Natural killer cell treated with Interleukin-12 subunit alpha and Interleukin-12 subunit beta and Interleukin-15 and Interleukin-18, amount 100 ng/mL, for 72 hours (primary cell): ENCODE measurements at regions not wholly inside any gene's neighbourhood (a gene's known extent, or its start where the extent isn't known, plus 50 kb on each side); places are given as distances from the start of the nearest gene placed in this dataset.
"Not testable (repeated sequence)": the region's sequence is repeated elsewhere in the genome, so short reads cannot be mapped to it uniquely, and the experiment has no call there.

Experiments
- ATAC-seq, 2 donors: fragments of 150-1000 bp; cut with Tn5 transposase in 1 of 2; sonication (Bioruptor Pico), chemical (Tn5 transposase) in 1 of 2; 2 replicates each; pipeline ENCODE4 v1.10.0; 2021
- DNase-seq: peaks from one replicate; pipeline ENCODE4 v3.0.0; 2022; ENCODE audit warnings: low spot score
- H3K27ac Mint-ChIP-seq, 2 donors: 1 replicate in 1 of 2; 2 replicates in 1 of 2; pipeline ENCODE4 v1.8.0; 2022; ENCODE audit warnings: mixed read lengths in 2 of 2, mild to moderate bottlenecking in 1 of 2, moderate library complexity in 1 of 2
- H3K27me3 Mint-ChIP-seq, 2 donors: 1 replicate in 1 of 2; 2 replicates in 1 of 2; pipeline ENCODE4 v1.8.0; 2022; ENCODE audit warnings: mixed read lengths in 2 of 2
- H3K36me3 Mint-ChIP-seq: one replicate; pipeline ENCODE4 v1.8.0; 2022; ENCODE audit warnings: mixed read lengths
- H3K4me1 Mint-ChIP-seq, 2 donors: 1 replicate in 1 of 2; 2 replicates in 1 of 2; pipeline ENCODE4 v1.8.0; 2022; ENCODE audit warnings: low read depth in 2 of 2, mixed read lengths in 2 of 2, mild to moderate bottlenecking in 1 of 2
- H3K4me3 Mint-ChIP-seq: one replicate; pipeline ENCODE4 v1.8.0; 2022; ENCODE audit warnings: mixed read lengths
- H3K9me3 Mint-ChIP-seq: 2 replicates; pipeline ENCODE4 v1.8.0; 2022; ENCODE audit warnings: mixed read lengths

DNA sequence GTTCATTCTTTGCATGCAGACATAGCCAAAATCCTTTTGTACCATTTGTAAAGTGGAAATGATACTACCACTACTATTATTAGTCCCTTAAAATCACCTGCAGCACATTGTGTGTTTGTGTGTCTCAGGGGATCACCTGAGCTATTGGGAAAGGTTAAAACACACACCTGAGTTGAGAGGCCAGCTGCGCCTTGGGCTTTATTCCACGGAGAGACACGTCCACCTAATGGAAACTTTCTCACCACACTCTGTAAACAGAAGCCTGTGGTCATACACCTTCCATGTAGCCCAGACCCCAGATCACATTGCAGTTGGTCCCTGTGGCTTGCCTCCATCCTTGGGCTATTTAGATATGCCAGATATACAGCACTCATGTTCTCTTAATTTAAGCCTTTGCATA lies 81.8 kb upstream of the SH3BP4 start:
- Mint-ChIP-seq H3K27me3 (peaks cover 15 to 24% of the 10 kb centered on the region in 2 donors), H3K9me3 (no peaks in the 10 kb centered on the region), H3K27ac (no peak overlapping the region), H3K4me1 (no peaks in the 10 kb centered on the region), H3K4me3 (no peak overlapping the region), H3K36me3 (no peaks in the 10 kb centered on the region)
- no peak for DNase-seq
- ATAC-seq, result no peak

DNA sequence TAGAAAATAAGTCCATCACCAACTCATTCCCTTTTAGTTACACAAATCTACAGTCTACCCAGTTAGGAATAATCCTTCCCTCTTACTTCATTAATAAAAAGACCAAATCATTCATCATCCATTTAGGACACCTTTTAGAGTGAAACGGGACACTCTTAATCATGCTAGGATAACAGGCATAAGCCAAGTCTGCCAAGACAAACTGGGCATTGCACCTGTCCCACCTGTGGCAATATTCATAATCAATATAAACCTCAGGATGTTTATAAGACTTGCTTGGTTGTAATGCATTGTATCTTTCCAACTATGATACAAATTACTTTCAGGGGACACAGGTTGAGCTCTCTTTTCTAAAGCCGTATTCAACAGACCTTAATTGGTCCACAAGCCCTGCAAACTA lies 82.7 kb upstream of the SH3BP4 start:
- H3K4me1 Mint-ChIP-seq, result no peaks in the 10 kb centered on the region
- DNase-seq, result no peak
- no peak for ATAC-seq
- H3K27ac Mint-ChIP-seq, result no peak overlapping the region
- no peaks in the 10 kb centered on the region for H3K36me3 Mint-ChIP-seq
- peaks cover 15 to 24% of the 10 kb centered on the region in 2 donors for H3K27me3 Mint-ChIP-seq
- H3K4me3 Mint-ChIP-seq, result no peak overlapping the region
- H3K9me3 Mint-ChIP-seq, result no peaks in the 10 kb centered on the region

DNA sequence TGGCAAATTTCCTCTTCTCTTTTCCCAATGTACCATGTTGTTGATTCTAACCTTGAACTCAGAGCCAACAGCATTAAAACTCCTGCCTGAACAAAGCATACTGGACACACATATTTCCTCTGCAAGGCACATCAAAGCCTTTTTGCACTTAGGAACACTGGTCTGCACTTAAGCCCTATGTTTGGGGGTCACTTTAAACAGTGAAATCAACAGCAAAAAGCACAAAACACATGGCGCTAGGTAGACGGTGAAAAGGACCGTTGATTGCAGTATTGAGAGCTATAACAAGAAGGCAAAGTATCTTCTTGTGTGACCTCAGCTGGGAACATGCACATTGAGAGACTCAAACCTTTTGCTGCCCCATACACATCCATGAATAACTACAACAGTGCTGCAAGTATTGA lies 83.9 kb upstream of the SH3BP4 start:
- Mint-ChIP-seq H3K4me3 (no peak overlapping the region), H3K9me3 (no peaks in the 10 kb centered on the region), H3K36me3 (no peaks in the 10 kb centered on the region), H3K4me1 (no peaks in the 10 kb centered on the region), H3K27ac (no peak overlapping the region), H3K27me3 (peaks cover 15 to 21% of the 10 kb centered on the region in 2 donors)
- no peak for DNase-seq
- ATAC-seq, result no peak

DNA sequence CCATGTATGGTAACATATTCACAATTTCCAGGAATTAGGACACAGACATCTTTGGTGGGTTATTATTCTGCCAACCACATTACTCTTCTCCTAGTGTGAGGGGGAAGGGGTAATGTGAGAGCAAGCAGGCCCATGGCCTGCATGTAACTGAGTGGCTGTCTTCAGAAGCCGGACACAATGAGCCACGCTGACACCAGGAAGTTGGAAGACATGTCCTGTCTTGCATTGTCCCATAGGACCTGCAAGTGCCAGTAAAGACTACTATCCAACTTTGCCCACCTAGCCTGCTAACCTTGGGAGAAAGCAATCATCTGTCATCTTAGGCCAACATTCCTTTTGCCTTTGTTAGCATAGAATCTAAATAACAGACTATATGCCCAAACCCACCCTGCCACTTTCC lies 86.2 kb upstream of the SH3BP4 start:
- H3K27me3 Mint-ChIP-seq, result peaks cover 14 to 23% of the 10 kb centered on the region in 2 donors
- no peak overlapping the region for H3K4me3 Mint-ChIP-seq
- no peak for DNase-seq
- H3K27ac Mint-ChIP-seq, result no peak overlapping the region
- no peaks in the 10 kb centered on the region for H3K9me3 Mint-ChIP-seq
- no peaks in the 10 kb centered on the region for H3K36me3 Mint-ChIP-seq
- no peaks in the 10 kb centered on the region for H3K4me1 Mint-ChIP-seq
- no peak for ATAC-seq

DNA sequence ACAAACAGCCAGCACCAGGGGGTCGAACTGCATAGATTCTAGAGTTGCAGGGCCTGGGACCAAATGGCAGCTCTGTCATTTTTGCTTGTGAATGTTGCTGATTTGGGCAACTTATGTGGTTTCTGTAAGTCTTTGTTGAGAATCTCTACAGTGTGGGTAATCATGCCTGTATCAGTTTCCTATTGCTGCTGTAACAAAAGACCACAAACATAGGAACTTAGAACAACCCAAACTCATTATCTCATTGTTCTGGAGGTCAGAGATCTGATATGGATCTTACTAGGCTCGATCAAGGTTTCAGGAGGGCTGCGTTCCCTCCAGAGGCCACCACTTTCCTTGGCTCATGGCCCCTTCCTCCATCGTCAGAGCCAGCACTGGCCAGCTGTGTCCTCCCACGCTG lies 86.8 kb upstream of the SH3BP4 start:
- Mint-ChIP-seq H3K27me3 (peaks cover 9 to 19% of the 10 kb centered on the region in 2 donors), H3K27ac (no peak overlapping the region), H3K9me3 (no peaks in the 10 kb centered on the region), H3K4me3 (no peak overlapping the region), H3K4me1 (no peaks in the 10 kb centered on the region), H3K36me3 (no peaks in the 10 kb centered on the region)
- no peak for DNase-seq
- no peak for ATAC-seq

DNA sequence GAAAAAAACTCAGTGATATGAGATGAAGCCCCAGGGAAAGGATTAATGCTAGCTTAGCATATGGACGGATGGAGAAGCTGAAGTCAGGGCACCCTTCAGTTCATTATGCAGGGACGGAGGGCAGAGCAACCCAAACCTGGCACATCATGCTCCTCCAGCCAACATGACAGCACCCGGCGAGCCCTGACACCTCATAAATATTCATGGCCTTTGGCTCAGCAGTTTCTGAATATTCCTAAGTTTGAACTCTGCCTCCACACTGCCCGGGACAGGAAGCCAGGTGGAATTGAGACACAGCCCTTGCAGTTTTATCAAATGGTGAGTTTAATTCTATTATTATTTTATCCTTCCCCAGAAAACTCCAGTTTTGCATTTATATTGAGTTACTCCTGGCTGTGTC lies 87.3 kb upstream of the SH3BP4 start:
- no peaks in the 10 kb centered on the region for H3K9me3 Mint-ChIP-seq
- H3K27me3 Mint-ChIP-seq, result peaks cover 9 to 20% of the 10 kb centered on the region in 2 donors
- no peak overlapping the region for H3K4me3 Mint-ChIP-seq
- no peak for DNase-seq
- no peaks in the 10 kb centered on the region for H3K36me3 Mint-ChIP-seq
- H3K27ac Mint-ChIP-seq, result no peak overlapping the region
- H3K4me1 Mint-ChIP-seq, result no peaks in the 10 kb centered on the region
- ATAC-seq, result no peak

DNA sequence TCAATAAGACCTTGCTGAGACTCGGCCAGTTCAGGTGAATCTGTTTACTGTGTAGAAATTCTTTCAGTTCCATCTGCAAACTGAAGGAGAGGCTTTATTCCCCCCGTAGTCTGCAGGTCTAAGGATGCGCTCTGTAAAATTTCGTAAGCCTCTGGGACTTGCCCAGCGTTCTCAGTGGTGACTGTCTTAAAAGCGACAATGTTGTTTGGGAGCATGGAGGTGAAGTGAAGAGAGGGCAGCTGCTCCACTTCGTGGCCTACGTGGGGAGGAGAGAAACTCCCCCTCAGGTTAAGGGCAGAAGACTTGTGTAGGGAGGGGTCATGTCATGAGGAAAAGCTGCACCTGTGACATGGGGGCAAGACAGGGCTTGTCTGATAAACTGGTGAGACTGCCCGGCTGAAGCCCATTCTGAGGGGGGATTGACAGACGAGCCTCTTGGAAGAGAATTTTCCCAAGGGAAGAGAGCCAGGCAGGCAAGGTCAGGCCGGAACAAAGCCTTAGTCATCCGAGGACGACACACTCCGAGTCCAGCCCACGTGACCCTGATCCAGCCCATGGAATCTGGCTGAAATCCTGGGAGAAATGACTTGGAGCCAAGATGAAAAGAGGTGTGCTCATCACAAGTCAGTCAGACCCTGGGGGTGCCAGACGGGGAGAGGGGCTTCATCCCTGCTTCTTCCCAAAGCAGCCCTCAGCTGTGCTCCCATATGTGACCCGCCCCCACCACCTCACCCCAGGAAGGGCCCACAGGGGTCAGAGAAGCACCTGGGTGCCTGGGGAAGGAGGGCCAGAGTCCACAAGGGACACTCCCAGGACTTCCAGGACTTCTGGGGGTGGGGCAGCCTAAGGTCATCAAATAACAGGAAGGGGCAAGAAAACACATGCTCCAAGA lies 88.5 kb upstream of the SH3BP4 start:
- H3K9me3 Mint-ChIP-seq, result no peaks in the 10 kb centered on the region

DNA sequence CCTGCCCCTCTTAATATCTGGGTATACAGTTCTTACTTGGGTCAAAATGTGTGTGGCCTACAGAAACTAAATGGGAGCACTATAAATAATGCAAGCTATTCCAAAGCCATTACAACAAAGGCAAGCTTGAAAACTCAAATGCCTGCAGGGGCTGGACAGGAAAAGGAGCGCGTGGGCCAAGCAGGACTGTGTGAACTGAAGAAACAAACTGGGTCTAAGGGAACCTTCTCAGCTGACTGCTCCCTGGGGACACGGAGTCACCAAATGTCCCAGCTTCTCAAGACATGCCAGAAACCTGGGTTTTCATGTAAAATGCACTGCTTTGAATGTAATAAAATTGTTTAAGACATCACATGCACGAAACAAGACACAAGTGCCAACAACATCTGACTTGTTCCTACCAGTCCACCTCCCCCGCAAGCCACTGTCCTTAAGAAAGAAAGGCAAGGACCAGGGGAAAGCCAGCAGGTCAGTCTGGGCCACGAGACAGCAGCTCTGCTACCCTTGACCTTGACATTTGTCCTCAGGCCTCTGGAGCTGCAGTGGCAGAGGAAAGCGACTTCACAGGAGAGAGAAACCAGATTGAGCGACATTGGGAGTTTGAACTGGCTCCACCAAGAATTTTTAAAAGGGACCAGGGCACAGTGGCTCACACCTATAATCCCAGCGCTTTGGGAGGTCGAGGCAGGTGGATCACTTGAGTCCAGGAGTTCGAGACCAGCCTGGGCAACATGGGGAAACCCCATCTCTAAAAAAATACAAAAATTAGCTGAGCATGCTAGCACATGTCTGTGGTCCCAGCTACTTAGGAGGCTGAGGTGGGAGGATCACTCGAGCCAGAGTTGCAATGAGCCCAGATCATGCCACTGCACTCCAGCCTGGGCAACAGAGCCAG lies 89.7 kb upstream of the SH3BP4 start:
- Mint-ChIP-seq H3K4me1 (no peaks in the 10 kb centered on the region), H3K27ac (no peak overlapping the region), H3K4me3 (no peak overlapping the region), H3K27me3 (peaks cover 2 to 15% of the 10 kb centered on the region in 2 donors), H3K36me3 (no peaks in the 10 kb centered on the region), H3K9me3 (no peaks in the 10 kb centered on the region)
- DNase-seq (no peak), ATAC-seq (no peak)

More for the DNA sequence above, 88.5 kb upstream of the SH3BP4 start:
- Mint-ChIP-seq H3K27ac (no peak overlapping the region), H3K36me3 (no peaks in the 10 kb centered on the region), H3K4me1 (no peaks in the 10 kb centered on the region), H3K4me3 (no peak overlapping the region), H3K27me3 (peaks cover 9 to 20% of the 10 kb centered on the region in 2 donors)
- DNase-seq (no peak), ATAC-seq (no peak)

DNA sequence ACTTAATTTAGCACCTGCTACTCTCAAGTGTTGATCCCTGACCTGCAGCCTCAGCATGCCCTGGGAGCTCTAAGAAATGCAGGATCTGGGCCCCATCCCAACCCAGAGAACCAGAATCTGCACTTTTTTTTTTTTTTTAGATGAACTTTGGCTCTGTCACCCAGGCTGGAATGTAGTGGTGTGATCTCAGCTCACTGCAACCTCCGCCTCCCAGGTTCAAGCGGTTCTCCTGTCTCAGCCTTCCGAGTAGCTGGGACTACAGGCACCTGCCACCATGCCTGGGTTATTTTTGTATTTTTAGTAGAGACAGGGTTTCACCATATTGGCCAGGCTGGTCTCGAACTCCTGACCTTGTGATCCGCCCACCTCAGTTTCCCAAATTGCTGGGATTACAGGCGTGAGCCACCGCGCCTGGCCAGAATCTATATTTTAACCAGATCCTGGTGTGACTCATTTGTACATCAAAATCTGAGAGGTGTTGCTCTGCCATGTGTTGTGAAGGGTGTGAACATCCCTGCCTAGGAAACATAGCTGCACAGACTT lies 92.4 kb upstream of the SH3BP4 start:
- H3K27me3 Mint-ChIP-seq, result peaks cover 3 to 15% of the 10 kb centered on the region in 2 donors
- not testable (repeated sequence) for H3K27ac Mint-ChIP-seq, DNase-seq, ATAC-seq, H3K4me1 Mint-ChIP-seq, H3K9me3 Mint-ChIP-seq, H3K36me3 Mint-ChIP-seq, H3K4me3 Mint-ChIP-seq

DNA sequence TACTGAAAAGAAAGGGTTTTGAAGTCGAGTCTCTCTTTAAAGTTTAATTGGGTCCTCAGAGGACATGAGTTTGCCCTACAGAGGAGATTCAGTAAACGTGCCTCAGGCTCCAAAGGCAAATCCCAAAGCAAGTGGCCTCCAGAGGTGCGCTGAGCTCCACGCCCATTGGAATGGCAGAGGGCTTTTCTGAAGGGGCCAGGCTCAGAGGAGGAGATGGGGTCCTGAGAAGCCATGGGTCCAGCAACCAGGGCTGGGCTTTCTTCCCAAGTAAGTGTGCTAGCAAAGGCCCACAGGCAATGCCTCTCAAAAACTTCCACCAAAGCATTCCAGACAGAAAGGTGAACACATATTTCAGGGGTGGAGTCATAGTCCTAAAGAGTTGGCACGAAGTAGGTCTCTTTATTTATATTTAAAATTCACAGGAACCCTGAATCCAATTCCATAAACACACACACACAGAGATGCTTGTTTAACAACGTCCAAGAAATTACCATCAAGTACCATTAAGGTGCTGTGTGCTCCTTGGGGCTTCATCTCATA lies 93.0 kb upstream of the SH3BP4 start:
- H3K27me3 Mint-ChIP-seq, result peaks cover 5 to 15% of the 10 kb centered on the region in 2 donors
- H3K27ac Mint-ChIP-seq, result no peak overlapping the region
- no peak overlapping the region for H3K4me3 Mint-ChIP-seq
- no peak for ATAC-seq
- H3K4me1 Mint-ChIP-seq, result no peaks in the 10 kb centered on the region
- no peaks in the 10 kb centered on the region for H3K36me3 Mint-ChIP-seq
- H3K9me3 Mint-ChIP-seq, result no peaks in the 10 kb centered on the region
- no peak for DNase-seq

DNA sequence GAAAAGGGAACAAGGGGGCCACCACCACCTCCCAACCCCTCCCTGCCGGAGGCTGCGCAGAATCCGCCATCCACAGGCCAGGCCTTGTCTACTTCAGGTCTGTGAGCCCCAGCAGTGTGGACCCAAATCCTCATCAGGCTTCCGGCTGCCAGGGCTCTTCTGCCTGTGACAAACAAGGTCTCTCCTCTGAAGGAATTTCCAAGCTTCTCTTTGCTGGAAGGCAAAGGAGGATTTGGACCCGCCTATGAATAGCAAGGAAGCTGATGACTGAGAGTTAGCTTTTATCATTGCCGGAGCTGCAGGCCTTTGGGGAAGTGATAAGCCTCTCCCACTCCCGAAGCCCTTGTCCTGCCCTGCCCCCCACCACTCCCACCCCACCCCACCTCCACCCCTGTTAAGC lies 93.7 kb upstream of the SH3BP4 start:
- no peak overlapping the region for H3K4me3 Mint-ChIP-seq
- DNase-seq (no peak), ATAC-seq (no peak)
- H3K27me3 Mint-ChIP-seq, result peaks cover 6 to 15% of the 10 kb centered on the region in 2 donors
- no peak overlapping the region for H3K27ac Mint-ChIP-seq
- no peaks in the 10 kb centered on the region for H3K4me1 Mint-ChIP-seq
- no peaks in the 10 kb centered on the region for H3K9me3 Mint-ChIP-seq
- no peaks in the 10 kb centered on the region for H3K36me3 Mint-ChIP-seq

DNA sequence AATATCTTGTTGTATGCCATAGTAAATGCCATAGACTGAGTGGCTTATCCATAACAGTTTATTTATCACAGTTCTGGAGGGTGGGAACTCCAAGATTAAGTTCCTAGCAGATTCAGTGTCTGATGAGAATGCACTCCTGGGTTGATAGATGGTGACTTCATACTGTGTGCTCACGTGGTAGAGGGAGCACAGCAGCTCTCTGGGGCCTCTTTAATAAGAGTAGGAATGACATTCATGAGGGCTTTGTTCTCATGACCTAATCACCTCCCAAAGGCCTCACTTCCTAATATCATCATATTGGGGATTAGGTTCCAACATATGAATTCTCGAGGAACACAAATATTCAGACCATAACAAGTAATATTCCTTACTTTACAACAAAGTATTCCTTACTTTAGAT lies 98.1 kb upstream of the SH3BP4 start:
- Mint-ChIP-seq H3K4me3 (no peak overlapping the region), H3K9me3 (no peaks in the 10 kb centered on the region), H3K36me3 (no peaks in the 10 kb centered on the region), H3K4me1 (no peaks in the 10 kb centered on the region), H3K27me3 (peaks cover 0 to 15% of the 10 kb centered on the region in 2 donors), H3K27ac (no peak overlapping the region)
- DNase-seq (no peak), ATAC-seq (no peak)

DNA sequence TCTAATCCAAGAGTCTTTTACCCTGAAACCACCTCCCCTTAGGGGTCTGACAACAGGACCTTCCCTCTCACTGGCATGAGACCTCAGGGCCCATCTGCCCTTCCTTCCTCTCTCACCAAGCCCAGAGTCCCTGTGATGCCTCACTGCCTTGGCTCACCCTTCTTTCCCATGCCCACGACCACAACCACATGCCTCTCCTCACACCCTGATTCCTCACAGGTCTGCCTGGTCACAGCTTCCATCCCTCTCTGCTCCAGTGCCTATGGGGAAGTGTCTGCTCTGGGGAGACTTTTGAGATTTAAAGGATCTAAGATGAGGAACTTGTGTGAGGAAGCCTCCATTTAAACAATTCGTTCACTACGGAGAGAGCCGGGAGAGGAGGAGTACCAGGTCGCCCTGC lies 98.9 kb upstream of the SH3BP4 start:
- no peak for DNase-seq
- Mint-ChIP-seq H3K27ac (no peak overlapping the region), H3K4me3 (no peak overlapping the region), H3K9me3 (no peaks in the 10 kb centered on the region), H3K4me1 (no peaks in the 10 kb centered on the region), H3K27me3 (peaks cover 5 to 17% of the 10 kb centered on the region in 2 donors), H3K36me3 (no peaks in the 10 kb centered on the region)
- peak in 1 of 2 donors; percentile 29 for ATAC-seq
